Stomach (tissue), 4 donors: ENCODE measurements at regions not wholly inside any gene's neighbourhood (a gene's known extent, or its start where the extent isn't known, plus 50 kb on each side); places are given as distances from the start of the nearest gene placed in this dataset.

Experiments
- CTCF ChIP-seq, 7 experiments: fragments of 450-650 bp in 4 of 7; fragments of 200-600 bp in 3 of 7; sonication (generic) in 3 of 7; IDR thresholded peaks; one replicate each; pipeline ENCODE4 v1.5.1; 2016 to 2019; ENCODE audit warnings: antibody characterized with exemption in 7 of 7, control low read depth in 2 of 7, mild to moderate bottlenecking in 1 of 7
- POLR2A ChIP-seq, 4 donors: fragments of 450-650 bp; IDR thresholded peaks; one replicate each; pipeline ENCODE4 v1.6.1; 2016; ENCODE audit warnings: antibody characterized with exemption in 4 of 4, control low read depth in 2 of 4, mild to moderate bottlenecking in 1 of 4, moderate library complexity in 1 of 4

GRCh38 chr18:46266473-46266872 is 162.3 kb downstream of the HAUS1 start:
- TF ChIP-seq POLR2A (IDR thresholded peaks at IDR 0.05) (no peak), CTCF (IDR thresholded peaks at IDR 0.05) (no peak)
